OCI-LY7 (cell line): ENCODE measurements at regions not wholly inside any gene's neighbourhood (a gene's known extent, or its start where the extent isn't known, plus 50 kb on each side); places are given as distances from the start of the nearest gene placed in this dataset.

Experiments
- BruUV-seq: library from RNA; stranded (reverse); fragments of 400-500 nt; replicated peaks from 2 replicates; lab custom pipeline; 2021; lab: Mats Ljungman, UMichigan
- CTCF ChIA-PET: fragments of 300-600 bp; sonication (Branson Sonifier 250); formaldehyde crosslinking; loops from one replicate; lab custom pipeline; 2022; ENCODE audit warnings: antibody characterized with exemption; ENCODE audit not compliant: unreplicated experiment; lab: Charles Lee
- POLR2A ChIA-PET: fragments of 300-600 bp; sonication (Branson Sonifier 250); formaldehyde crosslinking; loops from one replicate; lab custom pipeline; 2022; ENCODE audit warnings: antibody characterized with exemption; lab: Charles Lee
- DNase-seq: peaks from one replicate; pipeline ENCODE4 v3.0.0-alpha.2; 2015; ENCODE audit warnings: low spot score
- H2AFZ ChIP-seq: fragments of 200-600 bp; sonication (generic), shearing (Covaris generic); 2 replicates; pipeline ENCODE4 v1.6.1; 2014; ENCODE audit warnings: mild to moderate bottlenecking, antibody characterized with exemption, low read length, moderate library complexity
- H3K27ac ChIP-seq: fragments of 200-600 bp; sonication (generic); 2 replicates; pipeline ENCODE4 v1.5.1; 2014; ENCODE audit warnings: mixed run types, low read depth, mild to moderate bottlenecking, moderate library complexity, low read length, inconsistent platforms; ENCODE audit not compliant: poor library complexity, severe bottlenecking
- H3K36me3 ChIP-seq: fragments of 200-600 bp; sonication (generic); 2 replicates; pipeline ENCODE4 v1.6.1; 2014; ENCODE audit warnings: mild to moderate bottlenecking, antibody characterized with exemption, low read length, moderate library complexity, mixed read lengths; ENCODE audit not compliant: insufficient read depth
- H3K4me1 ChIP-seq: fragments of 200-600 bp; sonication (generic); 2 replicates; pipeline ENCODE4 v1.5.1; 2014; ENCODE audit warnings: mild to moderate bottlenecking, low read length; ENCODE audit not compliant: insufficient read depth, poor library complexity, severe bottlenecking
- H3K4me2 ChIP-seq: fragments of 200-600 bp; sonication (generic); 2 replicates; pipeline ENCODE4 v1.6.1; 2014; ENCODE audit warnings: mild to moderate bottlenecking, low read length
- H3K4me3 ChIP-seq: fragments of 200-600 bp; sonication (generic); 2 replicates; pipeline ENCODE4 v1.5.1; 2014; ENCODE audit warnings: mild to moderate bottlenecking, low read depth, low read length; ENCODE audit not compliant: poor library complexity, severe bottlenecking
- H3K79me2 ChIP-seq: fragments of 200-600 bp; sonication (generic); 2 replicates; pipeline ENCODE4 v1.6.1; 2016; ENCODE audit warnings: low read depth, mild to moderate bottlenecking, low read length, moderate library complexity, mixed read lengths; ENCODE audit not compliant: insufficient read depth
- H3K9me2 ChIP-seq: fragments of 200-600 bp; sonication (generic); 2 replicates; pipeline ENCODE4 v1.6.1; 2016; ENCODE audit warnings: mild to moderate bottlenecking, low read length, mixed read lengths; ENCODE audit not compliant: insufficient read depth
- H3K9me3 ChIP-seq: fragments of 200-600 bp; sonication (generic); 2 replicates; pipeline ENCODE4 v1.6.1; 2014; ENCODE audit warnings: mild to moderate bottlenecking, mixed run types, low read length, mixed read lengths
- H4K20me1 ChIP-seq: fragments of 200-600 bp; sonication (generic); 2 replicates; pipeline ENCODE4 v1.6.1; 2014; ENCODE audit warnings: mild to moderate bottlenecking, antibody characterized with exemption, low read length, moderate library complexity, mixed read lengths; ENCODE audit not compliant: insufficient read depth
- EZH2phosphoT487 ChIP-seq: fragments of 200-600 bp; sonication (generic); IDR thresholded peaks from 2 replicates; pipeline ENCODE4 v1.6.1; 2018; ENCODE audit warnings: low read depth, borderline replicate concordance, mild to moderate bottlenecking, mixed run types, antibody characterized with exemption, low read length, moderate library complexity, mixed read lengths
- intact Hi-C: fragments of 100-400 bp; cut with micrococcal nuclease; formaldehyde crosslinking; loops from one replicate; pipeline ENCODE4 v1.10.0; 2022; ENCODE audit not compliant: unreplicated experiment
- TF ChIP-seq, protein P1 (sequence below): fragments of 200-600 bp; sonication (generic); conservative IDR thresholded peaks from 2 replicates; pipeline ENCODE4 v1.5.1; 2014; ENCODE audit warnings: mild to moderate bottlenecking, antibody characterized with exemption, low read length, moderate library complexity, mixed read lengths

DNA sequence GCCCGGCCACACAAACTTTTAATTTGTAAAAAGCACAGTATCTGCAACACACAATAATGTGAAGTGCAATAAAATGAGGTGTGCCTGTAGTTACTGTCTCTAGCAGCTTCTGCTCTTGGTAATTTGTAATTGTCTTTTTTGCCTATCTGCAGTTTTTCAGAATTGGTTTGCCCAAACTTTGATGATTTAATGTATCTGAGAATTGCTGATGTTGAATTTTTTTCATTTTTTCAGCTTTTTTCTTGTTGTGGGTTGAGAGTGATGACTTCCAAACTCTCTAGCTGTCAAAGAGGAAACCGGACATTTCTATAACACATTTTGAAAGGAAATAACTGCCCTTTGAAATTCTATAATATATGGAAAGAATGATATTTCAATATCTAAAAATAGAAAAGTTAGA, 236.9 kb downstream of the RERGL start:
- H3K9me2 ChIP-seq = no peaks in the 10 kb centered on the region
- H4K20me1 ChIP-seq = no peaks in the 10 kb centered on the region
- H3K27ac ChIP-seq = no peak overlapping the region
- intact Hi-C loops = loop anchor here (5.0 kb wide), 1 partner anchor 86 kb away; no protein-coding TSS in a partner anchor
- no peaks in the 10 kb centered on the region for H3K4me1 ChIP-seq
- H3K4me2 ChIP-seq = no peak overlapping the region
- CTCF ChIA-PET = no interaction called here
- peaks cover 4% of the 10 kb centered on the region; the same call in 1 of the 2 replicates for H3K9me3 ChIP-seq
- no peak for TF ChIP-seq EZH2phosphoT487
- TF ChIP-seq, protein P1, sequence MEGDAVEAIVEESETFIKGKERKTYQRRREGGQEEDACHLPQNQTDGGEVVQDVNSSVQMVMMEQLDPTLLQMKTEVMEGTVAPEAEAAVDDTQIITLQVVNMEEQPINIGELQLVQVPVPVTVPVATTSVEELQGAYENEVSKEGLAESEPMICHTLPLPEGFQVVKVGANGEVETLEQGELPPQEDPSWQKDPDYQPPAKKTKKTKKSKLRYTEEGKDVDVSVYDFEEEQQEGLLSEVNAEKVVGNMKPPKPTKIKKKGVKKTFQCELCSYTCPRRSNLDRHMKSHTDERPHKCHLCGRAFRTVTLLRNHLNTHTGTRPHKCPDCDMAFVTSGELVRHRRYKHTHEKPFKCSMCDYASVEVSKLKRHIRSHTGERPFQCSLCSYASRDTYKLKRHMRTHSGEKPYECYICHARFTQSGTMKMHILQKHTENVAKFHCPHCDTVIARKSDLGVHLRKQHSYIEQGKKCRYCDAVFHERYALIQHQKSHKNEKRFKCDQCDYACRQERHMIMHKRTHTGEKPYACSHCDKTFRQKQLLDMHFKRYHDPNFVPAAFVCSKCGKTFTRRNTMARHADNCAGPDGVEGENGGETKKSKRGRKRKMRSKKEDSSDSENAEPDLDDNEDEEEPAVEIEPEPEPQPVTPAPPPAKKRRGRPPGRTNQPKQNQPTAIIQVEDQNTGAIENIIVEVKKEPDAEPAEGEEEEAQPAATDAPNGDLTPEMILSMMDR = no peak
- H2AFZ ChIP-seq = no peak overlapping the region
- no TSS peak for BruUV-seq
- DNase-seq = no peak
- H3K79me2 ChIP-seq = no peaks in the 10 kb centered on the region
- POLR2A ChIA-PET = no interaction called here
- no peaks in the 10 kb centered on the region for H3K36me3 ChIP-seq
- no peak overlapping the region for H3K4me3 ChIP-seq

- H2AFZ ChIP-seq = no peak overlapping the region
- H3K9me2 ChIP-seq = no peaks in the 10 kb centered on the region
- H3K27ac ChIP-seq = no peak overlapping the region
- no peaks in the 10 kb centered on the region for H3K36me3 ChIP-seq
- intact Hi-C loops = no loop called here
- ChIA-PET POLR2A (interaction anchor here (1.0 kb wide), 1 partner anchor 20 kb away, joined by 3 read pairs; no protein-coding TSS in a partner anchor), CTCF (no interaction called here)
- no peaks in the 10 kb centered on the region for H3K4me1 ChIP-seq
- H3K4me3 ChIP-seq = no peak overlapping the region
- BruUV-seq = no TSS peak
- no peak for DNase-seq
- no peak overlapping the region for H3K4me2 ChIP-seq
- H4K20me1 ChIP-seq = no peaks in the 10 kb centered on the region
- no peaks in the 10 kb centered on the region for H3K9me3 ChIP-seq
- no peaks in the 10 kb centered on the region for H3K79me2 ChIP-seq
- TF ChIP-seq EZH2phosphoT487 = no peak
- TF ChIP-seq, protein P1 = no peak
These were observed 248.5 kb downstream of the RERGL start for GRCh38 chr12:17841496-17841895.

- H4K20me1 ChIP-seq = no peaks in the 10 kb centered on the region
- DNase-seq = no peak
- no peaks in the 10 kb centered on the region for H3K9me3 ChIP-seq
- CTCF ChIA-PET = no interaction called here
- no peaks in the 10 kb centered on the region for H3K79me2 ChIP-seq
- H3K36me3 ChIP-seq = no peaks in the 10 kb centered on the region
- no peak overlapping the region for H3K4me2 ChIP-seq
- no peaks in the 10 kb centered on the region for H3K9me2 ChIP-seq
- intact Hi-C loops = no loop called here
- POLR2A ChIA-PET = no interaction called here
- H3K4me3 ChIP-seq = no peak overlapping the region
- no peak overlapping the region for H3K27ac ChIP-seq
- no peaks in the 10 kb centered on the region for H3K4me1 ChIP-seq
- no peak overlapping the region for H2AFZ ChIP-seq
- no peak for TF ChIP-seq EZH2phosphoT487
- TF ChIP-seq, protein P1 = no peak
- BruUV-seq = no TSS peak
These were observed 260.2 kb downstream of the RERGL start for GRCh38 chr12:17829813-17830212.
